A673 (cell line): ENCODE measurements at regions not wholly inside any gene's neighbourhood (a gene's known extent, or its start where the extent isn't known, plus 50 kb on each side); places are given as distances from the start of the nearest gene placed in this dataset.

Source experiments
- BruUV-seq: library from RNA; stranded (reverse); fragments of 400-500 nt; replicated peaks from 2 replicates; lab custom pipeline; 2021; lab: Mats Ljungman, UMichigan
- CTCF ChIA-PET: fragments of 300-600 bp; sonication (Branson Sonifier 250); formaldehyde crosslinking; loops from one replicate; lab custom pipeline; 2022; ENCODE audit warnings: antibody characterized with exemption; lab: Charles Lee
- POLR2A ChIA-PET: fragments of 300-600 bp; sonication (Branson Sonifier 250); formaldehyde crosslinking; loops from one replicate; lab custom pipeline; 2022; ENCODE audit warnings: antibody characterized with exemption; ENCODE audit not compliant: low non-redundant PET; lab: Charles Lee
- DNase-seq: peaks from one replicate; pipeline ENCODE4 v3.0.0-alpha.2; 2015; ENCODE audit warnings: low spot score
- H3K27ac ChIP-seq: fragments of 200-600 bp; sonication (generic); 2 replicates; pipeline ENCODE4 v1.5.1; 2016; ENCODE audit warnings: mixed run types, low read depth, mild to moderate bottlenecking, mixed read lengths, antibody characterized with exemption, low read length; ENCODE audit not compliant: poor library complexity, severe bottlenecking
- H3K27me3 ChIP-seq: fragments of 200-600 bp; sonication (generic); replicated peaks from 2 replicates; pipeline ENCODE4 v1.6.1; 2017; ENCODE audit warnings: mixed run types, low read depth, mild to moderate bottlenecking, mixed read lengths, antibody characterized with exemption, low read length; ENCODE audit not compliant: insufficient read depth, poor library complexity
- H3K36me3 ChIP-seq: fragments of 200-600 bp; sonication (generic); 2 replicates; pipeline ENCODE4 v1.6.1; 2016; ENCODE audit warnings: mixed run types, mild to moderate bottlenecking, mixed read lengths, antibody characterized with exemption, low read length; ENCODE audit not compliant: insufficient read depth, poor library complexity, severe bottlenecking
- H3K4me1 ChIP-seq: fragments of 200-600 bp; sonication (generic); 2 replicates; pipeline ENCODE4 v1.6.1; 2017; ENCODE audit warnings: mixed run types, mild to moderate bottlenecking, mixed read lengths, antibody characterized with exemption, low read length; ENCODE audit not compliant: insufficient read depth, poor library complexity, severe bottlenecking
- H3K4me3 ChIP-seq: fragments of 200-600 bp; sonication (generic); 2 replicates; pipeline ENCODE4 v1.5.1; 2016; ENCODE audit warnings: low read depth, mixed run types, mild to moderate bottlenecking, mixed read lengths, low read length; ENCODE audit not compliant: poor library complexity, severe bottlenecking
- H3K9me3 ChIP-seq: fragments of 200-600 bp; sonication (generic); 2 replicates; pipeline ENCODE4 v1.6.1; 2016; ENCODE audit warnings: mixed run types, low read depth, mild to moderate bottlenecking, mixed read lengths, antibody characterized with exemption, low read length; ENCODE audit not compliant: poor library complexity, severe bottlenecking
- CTCF ChIP-seq: fragments of 300-800, 200-600 bp; sonication (generic); conservative IDR thresholded peaks from 2 replicates; pipeline ENCODE4 v1.5.1; 2017; ENCODE audit warnings: low read depth, mild to moderate bottlenecking, antibody characterized with exemption, low read length, moderate library complexity, mixed read lengths
- EZH2 ChIP-seq: fragments of 200-600 bp; sonication (generic); IDR thresholded peaks from 2 replicates; pipeline ENCODE4 v1.6.1; 2017; ENCODE audit warnings: borderline replicate concordance, low read depth, mild to moderate bottlenecking, mixed read lengths, antibody characterized with exemption, low read length; ENCODE audit not compliant: poor library complexity, severe bottlenecking
- intact Hi-C: fragments of 100-400 bp; cut with micrococcal nuclease; formaldehyde crosslinking; loops from one replicate; pipeline ENCODE4 v1.10.0; 2022; ENCODE audit not compliant: unreplicated experiment

GRCh38 chr5:52502460-52502999 is 285.2 kb upstream of the ITGA1 start:
- Histone ChIP-seq H3K27me3 (no peaks in the 10 kb centered on the region), H3K27ac (no peak overlapping the region), H3K4me1 (no peaks in the 10 kb centered on the region), H3K9me3 (no peaks in the 10 kb centered on the region), H3K36me3 (no peaks in the 10 kb centered on the region), H3K4me3 (no peak overlapping the region)
- no peak for DNase-seq
- TF ChIP-seq CTCF (no peak), EZH2 (no peak)
- ChIA-PET CTCF (no interaction called here), POLR2A (no interaction called here)
- BruUV-seq = no TSS peak
- intact Hi-C loops = no loop called here

GRCh38 chr5:52504584-52505240 is 283.0 kb upstream of the ITGA1 start:
- no peak for DNase-seq
- no peaks in the 10 kb centered on the region for H3K27me3 ChIP-seq
- no TSS peak for BruUV-seq
- intact Hi-C loops = no loop called here
- H3K4me3 ChIP-seq = no peak overlapping the region
- no peaks in the 10 kb centered on the region for H3K4me1 ChIP-seq
- no peaks in the 10 kb centered on the region for H3K36me3 ChIP-seq
- H3K9me3 ChIP-seq = no peaks in the 10 kb centered on the region
- ChIA-PET POLR2A (no interaction called here), CTCF (no interaction called here)
- H3K27ac ChIP-seq = no peak overlapping the region
- no peak for TF ChIP-seq CTCF
- TF ChIP-seq EZH2 = no peak

GRCh38 chr5:52517667-52518066 is 270.0 kb upstream of the ITGA1 start:
- H3K27me3 ChIP-seq = no peaks in the 10 kb centered on the region
- intact Hi-C loops = no loop called here
- no peak for TF ChIP-seq EZH2
- TF ChIP-seq CTCF = no peak
- no peak overlapping the region for H3K4me3 ChIP-seq
- no peaks in the 10 kb centered on the region for H3K9me3 ChIP-seq
- no peak overlapping the region for H3K27ac ChIP-seq
- DNase-seq = no peak
- H3K4me1 ChIP-seq = no peaks in the 10 kb centered on the region
- no peaks in the 10 kb centered on the region for H3K36me3 ChIP-seq
- no TSS peak for BruUV-seq
- CTCF ChIA-PET = no interaction called here
- POLR2A ChIA-PET = interaction anchor here (0.6 kb wide), 1 partner anchor 1136 kb away, joined by 3 read pairs; no protein-coding TSS in a partner anchor
